HEK293 (cell line): ENCODE measurements at regions not wholly inside any gene's neighbourhood (a gene's known extent, or its start where the extent isn't known, plus 50 kb on each side); places are given as distances from the start of the nearest gene placed in this dataset.

Experiments
- CTCF ChIA-PET: fragments of 350-600 bp; formaldehyde crosslinking; extraction: SDS; loops from one replicate; lab custom pipeline; 2021; ENCODE audit warnings: antibody characterized with exemption; lab: Yijun Ruan, JAX
- POLR2A ChIA-PET: fragments of 300-600 bp; formaldehyde crosslinking; extraction: SDS; loops from one replicate; lab custom pipeline; 2020; ENCODE audit warnings: antibody characterized with exemption, inconsistent platforms; lab: Yijun Ruan, JAX
- H3K27ac ChIP-seq: fragments of 200-500 bp; sonication (Bioruptor generic); 2 replicates; pipeline ENCODE4 v1.5.1; 2014; ENCODE audit warnings: low read depth, low read length, control low read depth, inconsistent platforms; ENCODE audit errors: extremely low read depth
- H3K36me3 ChIP-seq, 2 experiments: fragments of 200-500 bp in 1 of 2; sonication (Bioruptor generic) in 1 of 2; 1 replicate in 1 of 2; 2 replicates in 1 of 2; pipeline ENCODE4 v1.5.1; 2014 to 2017; ENCODE audit warnings: inconsistent platforms in 2 of 2, low read length in 2 of 2; ENCODE audit not compliant: control insufficient read depth in 2 of 2, insufficient read depth in 1 of 2
- H3K4me1 ChIP-seq: fragments of 200-500 bp; sonication (Bioruptor generic); 2 replicates; pipeline ENCODE4 v1.5.1; 2014; ENCODE audit warnings: mild to moderate bottlenecking, low read length, inconsistent platforms; ENCODE audit not compliant: control insufficient read depth, insufficient read depth
- H3K4me3 ChIP-seq: 2 replicates; pipeline ENCODE4 v1.5.1; 2011; ENCODE audit warnings: low read depth, mild to moderate bottlenecking, control low read depth, low read length, moderate library complexity
- H3K9me3 ChIP-seq: fragments of 200-500 bp; sonication (Bioruptor generic); 2 replicates; pipeline ENCODE4 v1.5.1; 2014; ENCODE audit warnings: low read depth, low read length, inconsistent platforms; ENCODE audit not compliant: control insufficient read depth, insufficient read depth
- BCL11A ChIP-seq: fragments of 450-650 bp; formaldehyde crosslinking; IDR thresholded peaks from 2 replicates; pipeline ENCODE4 v1.5.1; 2016; ENCODE audit warnings: low read depth, missing biosample characterization, missing genetic modification characterization
- HIC1 ChIP-seq: fragments of 450-650 bp; formaldehyde crosslinking; IDR thresholded peaks from 2 replicates; pipeline ENCODE4 v1.5.1; 2016; ENCODE audit warnings: missing biosample characterization, missing genetic modification characterization
- INSM2 ChIP-seq: fragments of 450-650 bp; formaldehyde crosslinking; IDR thresholded peaks from 2 replicates; pipeline ENCODE4 v1.5.1; 2016; ENCODE audit warnings: missing biosample characterization, missing genetic modification characterization
- PRDM10 ChIP-seq: fragments of 450-650 bp; formaldehyde crosslinking; IDR thresholded peaks from 2 replicates; pipeline ENCODE4 v1.5.1; 2016; ENCODE audit warnings: missing biosample characterization, missing genetic modification characterization
- ZBTB1 ChIP-seq: fragments of 450-650 bp; formaldehyde crosslinking; IDR thresholded peaks from 2 replicates; pipeline ENCODE4 v1.5.1; 2016; ENCODE audit warnings: missing biosample characterization, missing genetic modification characterization
- ZNF174 ChIP-seq: fragments of 450-650 bp; formaldehyde crosslinking; IDR thresholded peaks from 2 replicates; pipeline ENCODE4 v1.5.0; 2017; ENCODE audit warnings: missing biosample characterization, mild to moderate bottlenecking, missing genetic modification characterization
- ZNF280D ChIP-seq: fragments of 450-650 bp; formaldehyde crosslinking; IDR thresholded peaks from 2 replicates; pipeline ENCODE4 v1.5.1; 2016; ENCODE audit warnings: missing biosample characterization, missing genetic modification characterization
- ZNF302 ChIP-seq: fragments of 450-650 bp; formaldehyde crosslinking; IDR thresholded peaks from 2 replicates; pipeline ENCODE4 v1.5.1; 2016; ENCODE audit warnings: missing biosample characterization, missing genetic modification characterization, low read depth
- ZNF350 ChIP-seq: fragments of 450-650 bp; formaldehyde crosslinking; IDR thresholded peaks from 2 replicates; pipeline ENCODE4 v1.5.0; 2017; ENCODE audit warnings: missing biosample characterization, mild to moderate bottlenecking, missing genetic modification characterization
- ZNF394 ChIP-seq: fragments of 450-650 bp; formaldehyde crosslinking; IDR thresholded peaks from 2 replicates; pipeline ENCODE4 v1.5.1; 2016; ENCODE audit warnings: missing biosample characterization, missing genetic modification characterization, mild to moderate bottlenecking, moderate library complexity, borderline replicate concordance
- ZNF514 ChIP-seq: fragments of 450-650 bp; formaldehyde crosslinking; IDR thresholded peaks from 2 replicates; pipeline ENCODE4 v1.5.1; 2016; ENCODE audit warnings: missing biosample characterization, missing genetic modification characterization
- ZNF561 ChIP-seq: fragments of 450-650 bp; IDR thresholded peaks from 2 replicates; pipeline ENCODE4 v1.5.1; 2018; ENCODE audit warnings: missing biosample characterization, missing genetic modification characterization, borderline replicate concordance
- ZNF623 ChIP-seq: fragments of 450-650 bp; formaldehyde crosslinking; IDR thresholded peaks from 2 replicates; pipeline ENCODE4 v1.5.1; 2016; ENCODE audit warnings: missing biosample characterization, missing genetic modification characterization
- ZNF639 ChIP-seq: fragments of 450-650 bp; formaldehyde crosslinking; IDR thresholded peaks from 2 replicates; pipeline ENCODE4 v1.5.1; 2016; ENCODE audit warnings: missing biosample characterization, missing genetic modification characterization
- ZNF701 ChIP-seq: fragments of 450-650 bp; formaldehyde crosslinking; IDR thresholded peaks from 2 replicates; pipeline ENCODE4 v1.5.1; 2016; ENCODE audit warnings: missing biosample characterization, missing genetic modification characterization
- ZNF768 ChIP-seq: fragments of 450-650 bp; formaldehyde crosslinking; IDR thresholded peaks from 2 replicates; pipeline ENCODE4 v1.5.1; 2018; ENCODE audit warnings: missing biosample characterization, mild to moderate bottlenecking, missing genetic modification characterization
- ZNF830 ChIP-seq: fragments of 450-650 bp; IDR thresholded peaks from 2 replicates; pipeline ENCODE4 v1.5.0; 2018; ENCODE audit warnings: missing biosample characterization, missing genetic modification characterization, low read depth, mild to moderate bottlenecking, moderate library complexity

- ChIA-PET POLR2A (no interaction called here), CTCF (no interaction called here)
- no peak for TF ChIP-seq ZNF639
- TF ChIP-seq ZNF394 = no peak
- TF ChIP-seq ZNF701 (tag by site-specific recombination) = no peak
- no peak for TF ChIP-seq ZNF174
- TF ChIP-seq ZNF302 = no peak
- TF ChIP-seq ZNF514 = no peak
- no peak for TF ChIP-seq ZNF768
- no peak for TF ChIP-seq ZNF830 (tag by site-specific recombination)
- TF ChIP-seq HIC1 (tag by site-specific recombination) = no peak
- no peak for TF ChIP-seq ZBTB1 (tag by site-specific recombination)
- TF ChIP-seq INSM2 (tag by site-specific recombination) = no peak
- no peak for TF ChIP-seq ZNF623
- TF ChIP-seq ZNF350 (tag by site-specific recombination) = no peak
- TF ChIP-seq BCL11A (tag by site-specific recombination) = no peak
- no peak for TF ChIP-seq ZNF561
- TF ChIP-seq ZNF280D = no peak
- no peak for TF ChIP-seq PRDM10 (tag by site-specific recombination)
- Histone ChIP-seq H3K4me1 (no peaks in the 10 kb centered on the region), H3K36me3 (no peaks in the 10 kb centered on the region), H3K4me3 (no peak overlapping the region), H3K9me3 (no peaks in the 10 kb centered on the region), H3K27ac (no peak overlapping the region)
These were observed 378.8 kb downstream of the NDFIP2 start for GRCh38 chr13:79859756-79860155.
